Type B pancreatic cell (in vitro differentiated cells): ENCODE measurements at regions not wholly inside any gene's neighbourhood (a gene's known extent, or its start where the extent isn't known, plus 50 kb on each side); places are given as distances from the start of the nearest gene placed in this dataset.

Experiments
- DNase-seq: peaks from one replicate; pipeline ENCODE4 v3.0.0; 2021; ENCODE audit warnings: mixed read lengths; ENCODE audit not compliant: unreplicated experiment; ENCODE audit errors: extremely low spot score
- H3K27ac Mint-ChIP-seq: 2 replicates; pipeline ENCODE4 v1.8.0; 2021; ENCODE audit warnings: mild to moderate bottlenecking, mixed read lengths
- H3K27me3 Mint-ChIP-seq: 2 replicates; pipeline ENCODE4 v1.8.0; 2021; ENCODE audit warnings: mixed read lengths
- H3K36me3 Mint-ChIP-seq: 2 replicates; pipeline ENCODE4 v1.8.0; 2021; ENCODE audit warnings: mixed read lengths
- H3K4me1 Mint-ChIP-seq: one replicate; pipeline ENCODE4 v1.8.0; 2021; ENCODE audit warnings: mixed read lengths; ENCODE audit not compliant: unreplicated experiment
- H3K4me3 Mint-ChIP-seq: 2 replicates; pipeline ENCODE4 v1.8.0; 2021; ENCODE audit warnings: mild to moderate bottlenecking, mixed read lengths
- H3K9me3 Mint-ChIP-seq: 2 replicates; pipeline ENCODE4 v1.8.0; 2021; ENCODE audit warnings: mixed read lengths
- TF ChIP-seq, protein P1 (sequence below): fragments of 200-600 bp; sonication (generic); conservative IDR thresholded peaks from 2 replicates; pipeline ENCODE4 v1.5.0; 2021; ENCODE audit warnings: antibody characterized with exemption, mild to moderate bottlenecking

DNA sequence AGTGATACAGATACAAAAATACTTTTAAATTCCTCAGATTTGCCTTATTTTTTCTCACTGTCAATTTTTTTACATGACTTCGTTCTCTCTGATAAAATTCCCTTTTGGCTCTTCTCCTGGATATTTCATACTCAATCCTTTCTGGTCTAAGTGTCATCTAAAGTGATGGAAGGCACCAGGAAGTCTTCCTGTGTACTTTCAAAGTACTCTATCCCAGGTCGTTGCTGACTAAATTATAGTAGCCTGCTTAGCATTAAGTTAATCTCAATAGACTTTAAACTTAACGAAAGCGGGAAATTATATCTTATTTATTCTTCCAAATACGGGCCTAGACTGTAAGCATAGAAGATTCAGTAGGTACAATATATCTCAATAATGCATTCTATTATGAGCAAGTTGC is 67.8 kb downstream of the CASP12 start:
- no peak overlapping the region for H3K27ac Mint-ChIP-seq
- H3K36me3 Mint-ChIP-seq, result no peaks in the 10 kb centered on the region
- peaks cover 7% of the 10 kb centered on the region for H3K4me1 Mint-ChIP-seq
- H3K9me3 Mint-ChIP-seq, result no peaks in the 10 kb centered on the region
- TF ChIP-seq, protein P1, sequence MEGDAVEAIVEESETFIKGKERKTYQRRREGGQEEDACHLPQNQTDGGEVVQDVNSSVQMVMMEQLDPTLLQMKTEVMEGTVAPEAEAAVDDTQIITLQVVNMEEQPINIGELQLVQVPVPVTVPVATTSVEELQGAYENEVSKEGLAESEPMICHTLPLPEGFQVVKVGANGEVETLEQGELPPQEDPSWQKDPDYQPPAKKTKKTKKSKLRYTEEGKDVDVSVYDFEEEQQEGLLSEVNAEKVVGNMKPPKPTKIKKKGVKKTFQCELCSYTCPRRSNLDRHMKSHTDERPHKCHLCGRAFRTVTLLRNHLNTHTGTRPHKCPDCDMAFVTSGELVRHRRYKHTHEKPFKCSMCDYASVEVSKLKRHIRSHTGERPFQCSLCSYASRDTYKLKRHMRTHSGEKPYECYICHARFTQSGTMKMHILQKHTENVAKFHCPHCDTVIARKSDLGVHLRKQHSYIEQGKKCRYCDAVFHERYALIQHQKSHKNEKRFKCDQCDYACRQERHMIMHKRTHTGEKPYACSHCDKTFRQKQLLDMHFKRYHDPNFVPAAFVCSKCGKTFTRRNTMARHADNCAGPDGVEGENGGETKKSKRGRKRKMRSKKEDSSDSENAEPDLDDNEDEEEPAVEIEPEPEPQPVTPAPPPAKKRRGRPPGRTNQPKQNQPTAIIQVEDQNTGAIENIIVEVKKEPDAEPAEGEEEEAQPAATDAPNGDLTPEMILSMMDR, result no peak
- no peaks in the 10 kb centered on the region for H3K27me3 Mint-ChIP-seq
- no peak overlapping the region for H3K4me3 Mint-ChIP-seq
- no peak for DNase-seq

DNA sequence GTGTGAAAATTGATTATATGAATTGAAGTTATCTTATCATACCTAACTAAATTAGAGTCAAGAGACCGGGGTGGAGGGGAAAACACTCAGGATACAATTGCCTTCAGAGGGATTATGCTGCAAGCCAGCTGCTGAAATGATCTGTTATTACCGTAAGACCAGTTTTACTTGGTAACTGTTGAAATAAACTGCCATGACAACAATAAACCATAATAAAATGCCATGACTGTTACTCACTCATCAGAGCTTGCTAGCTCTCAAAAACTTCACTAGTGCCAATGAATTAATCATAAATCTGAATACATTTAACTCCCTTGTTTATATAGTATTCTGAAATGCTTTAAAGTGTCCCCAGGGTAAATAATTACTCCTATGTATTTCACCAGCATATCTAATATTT is 68.2 kb downstream of the CASP12 start:
- Mint-ChIP-seq H3K27ac (no peak overlapping the region), H3K27me3 (no peaks in the 10 kb centered on the region), H3K4me1 (peaks cover 7% of the 10 kb centered on the region), H3K9me3 (no peaks in the 10 kb centered on the region), H3K4me3 (no peak overlapping the region), H3K36me3 (no peaks in the 10 kb centered on the region)
- TF ChIP-seq, protein P1, result no peak
- no peak for DNase-seq

DNA sequence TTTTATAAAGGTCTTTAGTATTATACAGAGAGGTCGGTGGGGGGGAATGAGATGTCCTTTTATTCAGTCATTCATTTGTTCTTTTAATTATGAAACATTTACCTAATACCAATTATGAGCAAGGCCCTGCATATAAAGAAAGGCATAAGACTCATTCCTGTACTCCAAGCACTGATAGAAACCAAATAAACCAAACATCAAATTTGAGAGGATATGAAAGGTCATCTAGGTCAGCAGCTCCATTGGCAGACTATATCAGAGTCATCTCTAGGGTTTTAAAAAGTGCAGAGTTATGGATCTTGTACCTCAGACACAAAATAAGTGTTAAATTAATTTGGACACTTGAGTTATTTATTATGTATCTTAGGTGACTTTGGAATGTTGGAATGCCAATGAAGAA is 71.5 kb downstream of the CASP12 start:
- H3K4me1 Mint-ChIP-seq, result peaks cover 7% of the 10 kb centered on the region
- TF ChIP-seq, protein P1, result no peak
- DNase-seq, result no peak
- H3K36me3 Mint-ChIP-seq, result no peaks in the 10 kb centered on the region
- no peaks in the 10 kb centered on the region for H3K9me3 Mint-ChIP-seq
- no peak overlapping the region for H3K27ac Mint-ChIP-seq
- no peaks in the 10 kb centered on the region for H3K27me3 Mint-ChIP-seq
- H3K4me3 Mint-ChIP-seq, result no peak overlapping the region

DNA sequence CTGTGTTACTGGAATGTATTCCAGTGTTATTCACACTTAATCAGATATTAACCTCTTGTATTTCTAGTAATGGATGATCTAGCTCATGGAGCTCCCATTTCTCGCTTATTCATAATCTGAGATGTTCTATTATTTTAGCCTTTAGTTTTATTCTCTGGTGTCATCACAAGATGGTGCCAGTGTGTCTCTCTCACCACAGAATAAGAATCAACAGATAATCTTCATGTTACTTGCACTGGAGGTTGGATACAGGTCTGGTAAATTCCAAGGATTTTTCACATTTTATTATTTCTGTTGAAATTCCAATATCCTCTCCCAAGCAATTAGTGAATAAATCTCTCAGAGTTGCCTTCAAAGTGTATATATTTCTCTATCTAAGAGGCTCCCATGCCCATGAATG is 74.6 kb downstream of the CASP12 start:
- no peak overlapping the region for H3K27ac Mint-ChIP-seq
- no peaks in the 10 kb centered on the region for H3K4me1 Mint-ChIP-seq
- no peaks in the 10 kb centered on the region for H3K36me3 Mint-ChIP-seq
- no peak for DNase-seq
- no peaks in the 10 kb centered on the region for H3K9me3 Mint-ChIP-seq
- no peak overlapping the region for H3K4me3 Mint-ChIP-seq
- TF ChIP-seq, protein P1, result no peak
- no peaks in the 10 kb centered on the region for H3K27me3 Mint-ChIP-seq

DNA sequence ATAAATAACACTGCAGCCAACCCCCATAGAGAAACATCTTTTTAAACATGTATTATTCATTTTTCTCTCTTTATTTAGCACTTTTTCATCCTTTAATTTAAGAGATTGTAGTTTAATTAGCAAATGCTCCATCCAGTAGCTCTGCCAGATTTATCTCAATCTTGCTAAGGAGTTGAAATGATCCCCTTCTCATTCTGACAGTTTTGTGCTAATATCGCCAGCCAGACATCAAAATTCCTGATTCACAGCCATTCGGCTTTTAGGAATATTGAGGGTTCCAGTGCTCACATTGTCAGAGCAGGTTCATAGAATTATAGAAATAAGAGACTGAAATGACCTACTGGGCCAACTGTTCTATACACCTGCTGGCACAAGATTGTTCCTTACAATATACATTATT is 77.8 kb downstream of the CASP12 start:
- Mint-ChIP-seq H3K27ac (no peak overlapping the region), H3K36me3 (no peaks in the 10 kb centered on the region), H3K4me1 (no peaks in the 10 kb centered on the region), H3K9me3 (no peaks in the 10 kb centered on the region), H3K27me3 (no peaks in the 10 kb centered on the region), H3K4me3 (no peak overlapping the region)
- TF ChIP-seq, protein P1, result no peak
- DNase-seq, result no peak

DNA sequence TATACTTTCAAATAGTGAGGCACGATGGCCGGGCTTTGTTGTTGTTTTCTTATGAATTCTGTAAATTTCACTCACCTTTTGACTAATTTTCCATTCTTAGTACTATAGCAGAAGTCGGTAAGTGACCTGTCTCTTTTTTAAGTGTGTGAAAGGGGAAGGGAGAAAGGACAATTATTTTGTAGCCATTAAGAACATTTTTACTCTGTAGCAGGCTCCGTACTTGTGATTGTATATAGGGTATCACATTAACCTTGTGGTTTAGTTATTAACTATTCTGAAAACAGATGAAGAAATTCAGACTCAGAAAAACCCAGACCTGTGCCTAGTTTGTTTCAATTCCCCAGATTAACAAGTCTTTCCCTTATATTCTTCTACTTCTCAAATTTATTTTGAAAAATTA is 78.7 kb downstream of the CASP12 start:
- no peaks in the 10 kb centered on the region for H3K27me3 Mint-ChIP-seq
- H3K9me3 Mint-ChIP-seq, result no peaks in the 10 kb centered on the region
- no peaks in the 10 kb centered on the region for H3K36me3 Mint-ChIP-seq
- no peak overlapping the region for H3K4me3 Mint-ChIP-seq
- H3K4me1 Mint-ChIP-seq, result no peaks in the 10 kb centered on the region
- no peak for DNase-seq
- H3K27ac Mint-ChIP-seq, result no peak overlapping the region
- TF ChIP-seq, protein P1, result no peak
